ENCODE measurements at regions not wholly inside any gene's neighbourhood (a gene's known extent, or its start where the extent isn't known, plus 50 kb on each side); places are given as distances from the start of the nearest gene placed in this dataset.

DNA sequence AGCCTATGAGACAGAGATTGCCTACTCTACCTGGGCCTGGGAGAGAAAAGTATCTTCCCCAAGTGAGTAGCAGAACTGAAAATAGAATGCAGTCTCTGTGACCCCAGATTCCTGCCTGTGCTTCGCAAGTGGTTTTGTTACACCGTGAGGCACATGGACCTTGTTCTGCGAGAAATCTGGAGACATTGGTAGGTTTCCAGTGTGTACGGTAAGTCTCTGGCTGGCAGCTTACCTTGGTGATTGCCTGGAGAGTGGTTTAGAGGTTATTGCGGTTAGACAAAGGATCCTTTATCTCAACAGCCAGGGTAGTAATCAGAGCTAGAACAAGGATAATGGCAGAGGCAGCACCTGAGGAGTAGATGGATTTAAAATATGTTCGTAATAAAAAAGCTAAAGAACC is 606.0 kb upstream of the GCFC2 start:
- H3K27me3 Mint-ChIP-seq = no peaks in the 10 kb centered on the region

DNA sequence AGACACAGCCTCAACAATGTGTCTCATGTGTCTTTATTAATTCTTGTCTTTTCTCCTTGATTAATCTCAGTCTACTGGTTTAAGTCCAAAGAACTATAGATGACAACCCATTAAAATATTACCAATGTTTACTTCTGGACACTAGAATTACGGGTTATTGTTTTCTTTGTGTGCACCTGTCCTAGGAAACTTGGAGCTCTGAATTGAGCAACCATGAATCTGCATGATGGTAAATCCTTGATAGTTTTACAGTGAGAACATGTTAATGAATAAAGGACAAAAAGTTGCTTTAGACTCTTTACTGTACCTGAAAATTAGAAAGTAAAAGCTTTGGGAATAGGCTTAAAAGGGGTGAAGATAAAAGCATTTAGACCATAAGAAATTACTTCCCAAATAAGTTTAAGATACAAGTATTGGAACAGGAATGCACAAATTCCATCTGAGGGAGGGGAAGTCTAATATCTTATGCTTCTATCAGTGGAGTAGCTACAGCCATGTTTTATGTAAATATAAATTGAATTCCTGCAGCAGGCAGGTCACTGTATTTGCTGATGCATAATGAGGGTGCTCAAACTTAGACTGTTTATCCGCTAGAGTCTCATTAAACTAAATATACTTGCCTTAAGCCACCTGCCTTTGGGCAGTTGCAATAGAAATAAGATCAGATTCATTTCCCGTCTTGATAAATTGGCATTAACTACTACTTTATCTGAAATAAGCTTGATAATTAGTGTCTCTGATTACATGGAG is 603.7 kb upstream of the GCFC2 start:
- H3K36me3 Mint-ChIP-seq (ENCODE audit: low read depth) = no peaks in the 10 kb centered on the region
- no peaks in the 10 kb centered on the region for H3K4me1 Mint-ChIP-seq
- no peaks in the 10 kb centered on the region for H3K27me3 Mint-ChIP-seq
- POLR2A ChIA-PET = no interaction called here
- peaks cover 12% of the 10 kb centered on the region for H3K9me3 Mint-ChIP-seq
- CTCF ChIA-PET = no interaction called here
- H3K4me3 Mint-ChIP-seq = no peak overlapping the region
- DNase-seq = no peak
- no peak overlapping the region for H3K27ac Mint-ChIP-seq

More for the DNA sequence above, 606.0 kb upstream of the GCFC2 start:
- H3K36me3 Mint-ChIP-seq (ENCODE audit: low read depth) = no peaks in the 10 kb centered on the region
- H3K9me3 Mint-ChIP-seq = peaks cover 6% of the 10 kb centered on the region
- DNase-seq = no peak
- H3K4me1 Mint-ChIP-seq = no peaks in the 10 kb centered on the region
- no peak overlapping the region for H3K27ac Mint-ChIP-seq
- no peak overlapping the region for H3K4me3 Mint-ChIP-seq
- CTCF ChIA-PET = no interaction called here
- POLR2A ChIA-PET = no interaction called here

GRCh38 chr2:76312236-76312635 is 601.5 kb upstream of the GCFC2 start:
- H3K27ac Mint-ChIP-seq = no peak overlapping the region
- H3K4me1 Mint-ChIP-seq = no peaks in the 10 kb centered on the region
- ChIA-PET POLR2A (no interaction called here), CTCF (no interaction called here)
- H3K36me3 Mint-ChIP-seq (ENCODE audit: low read depth) = no peaks in the 10 kb centered on the region
- no peak for DNase-seq
- peaks cover 10% of the 10 kb centered on the region for H3K9me3 Mint-ChIP-seq
- H3K4me3 Mint-ChIP-seq = no peak overlapping the region
- no peaks in the 10 kb centered on the region for H3K27me3 Mint-ChIP-seq

GRCh38 chr2:76311728-76312127 is 601.0 kb upstream of the GCFC2 start:
- H3K9me3 Mint-ChIP-seq = peaks cover 9% of the 10 kb centered on the region
- no peak for DNase-seq
- no peak overlapping the region for H3K27ac Mint-ChIP-seq
- POLR2A ChIA-PET = no interaction called here
- no peaks in the 10 kb centered on the region for H3K4me1 Mint-ChIP-seq
- no peak overlapping the region for H3K4me3 Mint-ChIP-seq
- H3K27me3 Mint-ChIP-seq = no peaks in the 10 kb centered on the region
- CTCF ChIA-PET = no interaction called here
- no peaks in the 10 kb centered on the region for H3K36me3 Mint-ChIP-seq (ENCODE audit: low read depth)

DNA sequence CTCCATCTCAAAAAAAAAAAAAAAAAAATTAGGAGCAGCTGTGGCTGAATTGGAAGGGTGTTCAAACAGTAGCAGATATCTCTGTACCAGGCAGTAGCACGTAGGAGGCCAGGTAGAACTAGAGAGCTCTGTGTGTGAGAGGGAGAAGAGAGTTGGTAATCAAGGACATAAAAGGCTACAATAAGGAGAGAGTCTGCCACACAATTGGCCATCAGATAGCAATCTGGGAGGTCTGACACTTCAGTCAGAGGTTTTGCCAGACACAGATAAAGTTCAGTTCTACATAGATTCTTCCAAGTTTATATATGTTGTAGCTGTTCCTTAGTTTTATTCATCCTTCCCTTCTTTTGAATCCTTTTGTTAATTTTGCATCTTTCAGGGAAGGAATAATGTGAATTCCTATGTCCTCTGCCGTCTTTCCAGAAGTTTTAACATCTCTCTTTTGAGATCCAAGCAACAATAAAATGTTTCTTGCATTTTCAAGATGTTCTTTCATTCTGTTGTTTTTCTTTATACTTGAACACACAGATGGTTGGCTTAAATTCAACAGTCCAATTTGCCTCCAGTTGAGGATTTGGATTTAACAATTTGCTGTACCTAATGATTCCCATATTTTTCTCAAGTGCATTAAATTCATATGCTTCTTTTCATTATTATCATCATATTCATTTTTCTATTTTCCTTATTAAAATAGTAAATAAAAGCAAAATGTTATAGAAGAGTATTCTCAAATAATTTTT is 600.3 kb upstream of the GCFC2 start:
- H3K4me1 Mint-ChIP-seq = no peaks in the 10 kb centered on the region
- H3K36me3 Mint-ChIP-seq (ENCODE audit: low read depth) = no peaks in the 10 kb centered on the region
- CTCF ChIA-PET = no interaction called here
- H3K4me3 Mint-ChIP-seq = no peak overlapping the region
- no peak overlapping the region for H3K27ac Mint-ChIP-seq
- H3K27me3 Mint-ChIP-seq = no peaks in the 10 kb centered on the region
- DNase-seq = no peak
- POLR2A ChIA-PET = no interaction called here
- peaks cover 11% of the 10 kb centered on the region for H3K9me3 Mint-ChIP-seq

DNA sequence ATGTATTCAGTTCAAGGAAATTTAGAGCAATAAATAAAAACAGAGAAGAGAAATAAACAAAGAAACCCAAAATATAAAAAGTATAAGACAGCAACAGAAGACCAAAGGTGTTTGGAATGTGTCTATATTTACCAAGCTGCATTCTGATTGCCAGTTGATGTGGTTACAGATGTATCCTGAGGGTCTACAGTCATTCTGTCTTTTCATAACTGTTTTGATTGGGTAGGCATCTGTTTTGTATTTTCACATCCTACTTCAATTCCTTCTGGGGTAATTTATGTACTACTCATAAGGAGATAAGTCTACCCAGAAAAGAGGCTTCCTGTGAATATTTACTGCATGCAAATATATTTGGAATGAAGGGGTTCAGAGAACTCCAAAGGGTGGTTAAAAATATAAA is 596.8 kb upstream of the GCFC2 start:
- H3K36me3 Mint-ChIP-seq (ENCODE audit: low read depth) = no peaks in the 10 kb centered on the region
- H3K27me3 Mint-ChIP-seq = no peaks in the 10 kb centered on the region
- no peak for DNase-seq
- POLR2A ChIA-PET = no interaction called here
- CTCF ChIA-PET = no interaction called here
- no peak overlapping the region for H3K27ac Mint-ChIP-seq
- peaks cover 18% of the 10 kb centered on the region for H3K9me3 Mint-ChIP-seq
- H3K4me1 Mint-ChIP-seq = no peaks in the 10 kb centered on the region
- H3K4me3 Mint-ChIP-seq = no peak overlapping the region

DNA sequence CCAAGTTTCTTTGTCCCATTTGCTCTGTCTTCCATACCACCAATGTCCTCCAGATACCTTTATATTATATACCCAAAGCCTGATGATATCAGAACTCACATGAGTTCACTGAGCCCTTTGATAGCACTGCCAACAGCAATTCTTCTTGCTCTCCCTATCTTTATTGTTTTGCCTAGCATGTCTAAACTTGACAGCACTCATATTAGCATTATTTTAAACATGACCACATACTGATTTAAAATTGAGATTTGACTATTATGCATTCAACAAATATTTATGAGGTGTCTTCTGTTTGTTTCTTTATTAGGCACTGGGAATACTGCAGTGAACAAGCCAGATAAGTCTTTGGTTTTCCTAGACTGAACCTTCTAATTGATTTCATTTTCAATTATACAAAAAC is 587.3 kb upstream of the GCFC2 start:
- Mint-ChIP-seq H3K4me3 (no peak overlapping the region), H3K9me3 (peaks cover under 1% of the 10 kb centered on the region), H3K36me3 (ENCODE audit: low read depth) (no peaks in the 10 kb centered on the region), H3K27ac (no peak overlapping the region), H3K4me1 (no peaks in the 10 kb centered on the region), H3K27me3 (no peaks in the 10 kb centered on the region)
- POLR2A ChIA-PET = no interaction called here
- CTCF ChIA-PET = no interaction called here
- DNase-seq = no peak

- Mint-ChIP-seq H3K27me3 (no peaks in the 10 kb centered on the region), H3K4me3 (no peak overlapping the region), H3K27ac (no peak overlapping the region), H3K4me1 (no peaks in the 10 kb centered on the region), H3K36me3 (ENCODE audit: low read depth) (no peaks in the 10 kb centered on the region), H3K9me3 (peaks cover 4% of the 10 kb centered on the region)
- CTCF ChIA-PET = no interaction called here
- POLR2A ChIA-PET = no interaction called here
- DNase-seq = no peak
These were observed 585.7 kb upstream of the GCFC2 start for GRCh38 chr2:76296438-76296837.

DNA sequence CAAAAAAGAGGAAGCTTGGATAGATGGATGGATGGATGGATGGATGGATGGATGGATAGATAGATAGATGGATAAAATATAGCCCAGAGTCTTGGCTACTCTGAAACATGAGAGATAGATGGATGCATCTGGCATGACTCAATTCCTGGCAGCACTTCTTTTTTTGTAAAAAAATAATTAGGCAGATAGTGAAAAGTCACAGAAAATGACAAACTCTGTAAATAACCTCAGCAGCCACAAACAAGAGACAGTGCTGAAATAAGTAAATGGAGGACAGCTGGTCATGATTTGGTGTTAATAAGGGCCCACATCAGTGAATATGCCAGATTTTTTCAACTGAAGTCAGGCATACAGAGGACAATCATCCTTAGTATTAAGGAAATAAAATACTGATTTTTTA is 585.0 kb upstream of the GCFC2 start:
- H3K27me3 Mint-ChIP-seq = no peaks in the 10 kb centered on the region
- ChIA-PET POLR2A (no interaction called here), CTCF (no interaction called here)
- H3K27ac Mint-ChIP-seq = no peak overlapping the region
- no peaks in the 10 kb centered on the region for H3K4me1 Mint-ChIP-seq
- no peak overlapping the region for H3K4me3 Mint-ChIP-seq
- no peaks in the 10 kb centered on the region for H3K36me3 Mint-ChIP-seq (ENCODE audit: low read depth)
- peaks cover 4% of the 10 kb centered on the region for H3K9me3 Mint-ChIP-seq
- DNase-seq = no peak

GRCh38 chr2:76288598-76288997 is 577.9 kb upstream of the GCFC2 start:
- POLR2A ChIA-PET = no interaction called here
- no peaks in the 10 kb centered on the region for H3K4me1 Mint-ChIP-seq

DNA sequence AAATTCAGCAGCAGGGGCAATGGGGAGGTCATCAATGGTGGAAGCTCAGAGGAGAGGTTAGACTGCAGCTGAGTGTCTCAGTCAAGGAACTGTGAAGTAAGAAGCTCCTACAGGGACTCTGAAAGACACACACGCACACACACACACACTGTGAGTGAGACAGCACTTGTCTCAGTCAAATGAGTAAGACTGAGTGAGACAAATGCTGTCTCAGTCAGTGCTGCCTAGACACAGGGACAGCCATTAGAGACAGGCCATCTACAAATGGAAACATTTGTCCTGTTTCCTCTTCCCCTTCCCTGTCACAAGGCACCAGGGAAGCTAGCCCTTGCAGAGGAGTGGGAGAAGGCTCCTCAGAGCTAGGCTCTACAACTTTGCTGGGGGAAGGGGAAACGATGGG is 577.4 kb upstream of the GCFC2 start:
- no peaks in the 10 kb centered on the region for H3K36me3 Mint-ChIP-seq (ENCODE audit: low read depth)

More at GRCh38 chr2:76288598-76288997, 577.9 kb upstream of the GCFC2 start:
- Mint-ChIP-seq H3K27ac (no peak overlapping the region), H3K4me3 (no peak overlapping the region), H3K9me3 (peaks cover 12% of the 10 kb centered on the region), H3K27me3 (no peaks in the 10 kb centered on the region), H3K36me3 (ENCODE audit: low read depth) (no peaks in the 10 kb centered on the region)
- CTCF ChIA-PET = no interaction called here
- DNase-seq = no peak

GRCh38 chr2:76283350-76283749 is 572.6 kb upstream of the GCFC2 start:
- no peak overlapping the region for H3K27ac Mint-ChIP-seq
- CTCF ChIA-PET = no interaction called here
- POLR2A ChIA-PET = no interaction called here

More for the DNA sequence above, 577.4 kb upstream of the GCFC2 start:
- Mint-ChIP-seq H3K27me3 (no peaks in the 10 kb centered on the region), H3K9me3 (peaks cover 12% of the 10 kb centered on the region), H3K27ac (no peak overlapping the region), H3K4me3 (no peak overlapping the region), H3K4me1 (no peaks in the 10 kb centered on the region)
- ChIA-PET CTCF (no interaction called here), POLR2A (no interaction called here)
- no peak for DNase-seq

DNA sequence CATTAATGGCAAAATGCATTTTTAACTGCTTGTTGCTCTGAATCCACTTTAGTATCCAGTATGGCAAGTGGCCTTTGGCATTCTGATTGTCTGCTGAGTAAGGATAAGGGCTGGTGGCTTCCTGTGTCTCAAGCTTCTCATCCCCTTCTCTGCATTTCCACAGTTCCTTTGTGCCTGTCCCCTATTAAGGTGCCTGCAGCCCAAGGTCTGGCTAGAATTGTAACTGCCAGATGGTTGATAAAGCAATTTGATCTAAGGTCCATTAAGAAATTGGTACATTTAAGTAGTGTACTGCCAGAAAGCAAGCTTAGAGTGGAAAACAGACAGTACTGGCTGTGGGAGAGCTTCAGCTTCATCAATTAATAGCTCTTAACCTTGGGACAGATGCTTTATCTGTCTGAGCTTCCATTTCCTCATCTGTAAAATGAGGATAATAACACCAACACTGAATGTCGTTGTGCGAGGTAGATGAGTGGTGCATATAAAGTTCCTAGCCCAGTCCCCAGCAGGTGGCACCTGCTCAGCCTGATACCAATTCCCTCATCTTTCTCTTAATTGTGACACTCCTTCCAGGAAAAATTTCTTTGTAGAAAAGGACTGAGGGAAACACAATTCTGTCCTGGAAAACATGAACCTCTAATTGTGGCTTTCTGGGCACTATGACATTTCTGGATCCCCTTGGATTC is 570.6 kb upstream of the GCFC2 start:
- ChIA-PET CTCF (no interaction called here), POLR2A (no interaction called here)
- Mint-ChIP-seq H3K27ac (no peak overlapping the region), H3K36me3 (ENCODE audit: low read depth) (no peaks in the 10 kb centered on the region), H3K27me3 (no peaks in the 10 kb centered on the region), H3K9me3 (peaks cover 10% of the 10 kb centered on the region), H3K4me1 (no peaks in the 10 kb centered on the region), H3K4me3 (no peak overlapping the region)
- DNase-seq = no peak

More at GRCh38 chr2:76283350-76283749, 572.6 kb upstream of the GCFC2 start:
- DNase-seq = no peak
- H3K36me3 Mint-ChIP-seq (ENCODE audit: low read depth) = no peaks in the 10 kb centered on the region
- peaks cover 10% of the 10 kb centered on the region for H3K9me3 Mint-ChIP-seq
- no peaks in the 10 kb centered on the region for H3K27me3 Mint-ChIP-seq
- no peak overlapping the region for H3K4me3 Mint-ChIP-seq
- H3K4me1 Mint-ChIP-seq = no peaks in the 10 kb centered on the region

DNA sequence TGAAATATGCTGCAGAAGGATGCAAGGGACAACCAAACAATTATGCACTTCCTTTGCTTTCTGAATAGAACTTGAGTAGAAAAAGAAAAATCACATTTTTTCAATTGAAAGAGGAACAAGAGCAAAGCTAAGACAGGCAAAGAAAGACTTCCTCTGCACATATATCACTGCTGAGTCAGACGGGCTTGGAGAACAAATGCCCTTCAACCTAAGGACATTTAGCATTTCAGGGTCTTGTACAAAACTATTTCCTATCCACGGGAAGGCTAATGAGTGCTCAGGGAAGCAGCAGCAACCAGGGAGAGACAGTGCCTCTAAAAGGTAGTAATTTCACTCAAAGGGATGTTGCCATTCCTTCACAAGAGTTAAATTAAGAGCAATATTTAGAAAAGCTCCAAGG is 570.0 kb upstream of the GCFC2 start:
- no peaks in the 10 kb centered on the region for H3K4me1 Mint-ChIP-seq
- ChIA-PET CTCF (no interaction called here), POLR2A (no interaction called here)
- no peak for DNase-seq
- H3K9me3 Mint-ChIP-seq = peaks cover 10% of the 10 kb centered on the region
- no peaks in the 10 kb centered on the region for H3K27me3 Mint-ChIP-seq
- no peak overlapping the region for H3K4me3 Mint-ChIP-seq
- H3K36me3 Mint-ChIP-seq (ENCODE audit: low read depth) = no peaks in the 10 kb centered on the region
- no peak overlapping the region for H3K27ac Mint-ChIP-seq

All from activated CD4-positive, alpha-beta memory T cell treated with anti-CD3 and anti-CD28 coated beads, Interleukin-2, amount 10 ng/mL, durations not matched to agents 7 days and 5 days (primary cell).